ENCODE measurements at regions not wholly inside any gene's neighbourhood (a gene's known extent, or its start where the extent isn't known, plus 50 kb on each side); places are given as distances from the start of the nearest gene placed in this dataset.

DNA sequence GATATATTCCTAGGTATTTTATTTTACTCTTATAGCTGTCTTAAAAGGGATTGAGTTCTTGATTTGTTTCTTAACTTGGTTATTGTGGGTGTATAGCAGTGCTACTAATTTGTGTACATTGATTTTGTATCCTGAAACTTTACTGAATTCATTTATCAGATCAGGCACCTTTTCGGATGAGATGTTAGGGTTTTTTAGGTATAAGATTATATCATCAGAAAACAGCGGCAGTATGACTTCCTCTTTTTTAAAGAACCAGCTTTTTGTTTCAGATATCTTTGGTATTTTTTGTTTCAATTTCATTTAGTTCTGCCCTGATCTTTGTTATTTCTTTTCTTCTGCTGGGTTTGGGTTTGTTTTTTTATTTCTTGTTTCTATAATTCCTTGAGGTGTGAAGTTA lies 382.4 kb upstream of the ADGRB3 start:
- H4K20me1 ChIP-seq (ENCODE audit: insufficient read depth, low read depth, low read length): no peaks in the 10 kb centered on the region

DNA sequence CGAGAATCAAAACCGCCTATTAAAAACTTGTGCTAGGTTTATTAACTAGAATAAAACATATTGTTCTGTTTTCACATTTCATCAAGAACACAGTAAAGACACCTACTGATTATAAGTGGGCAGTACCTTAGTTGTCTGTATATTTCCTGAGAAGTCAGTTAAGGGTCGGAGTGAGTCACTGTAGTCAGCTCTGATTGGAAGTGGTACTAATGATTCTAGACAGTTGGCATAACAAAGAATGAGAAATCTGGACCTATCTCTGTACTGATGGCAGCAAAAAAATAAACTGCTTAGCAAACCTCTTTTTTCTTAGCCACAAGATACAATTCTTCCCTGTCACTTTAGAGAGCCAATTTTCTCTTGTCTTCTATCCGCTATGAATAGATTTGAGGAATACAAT lies 387.3 kb upstream of the ADGRB3 start:
- Histone ChIP-seq H3K27me3 (ENCODE audit: low read length) (no peaks in the 10 kb centered on the region), H3K9ac (ENCODE audit: low read length) (no peak overlapping the region), H2AFZ (ENCODE audit: low read length) (no peak overlapping the region), H3K36me3 (ENCODE audit: insufficient read depth, low read length) (no peaks in the 10 kb centered on the region), H3K4me2 (ENCODE audit: low read depth, low read length, poor library complexity, severe bottlenecking) (no peak overlapping the region), H3K27ac (ENCODE audit: low read length) (no peak overlapping the region), H3K9me3 (ENCODE audit: low read length) (no peaks in the 10 kb centered on the region), H3K9me2 (replicated peaks; ENCODE audit: insufficient read depth, low read length) (no peaks in the 10 kb centered on the region), H3K4me1 (ENCODE audit: low read length) (peaks cover 8% of the 10 kb centered on the region; the same call in 1 of the 2 replicates), H4K20me1 (ENCODE audit: insufficient read depth, low read depth, low read length) (no peaks in the 10 kb centered on the region), H3K4me3 (ENCODE audit: low read length) (no peak overlapping the region), H3K79me2 (ENCODE audit: low read length) (no peaks in the 10 kb centered on the region)
- DNase-seq: no peak

More for the DNA sequence above, 382.4 kb upstream of the ADGRB3 start:
- no peak overlapping the region for H3K27ac ChIP-seq (ENCODE audit: low read length)
- no peaks in the 10 kb centered on the region for H3K27me3 ChIP-seq (ENCODE audit: low read length)
- peak overlapping the region; percentile 24 for H3K4me2 ChIP-seq (ENCODE audit: low read depth, low read length, poor library complexity, severe bottlenecking)
- DNase-seq: no peak
- H3K79me2 ChIP-seq (ENCODE audit: low read length): no peaks in the 10 kb centered on the region
- H3K9me3 ChIP-seq (ENCODE audit: low read length): no peaks in the 10 kb centered on the region
- no peak overlapping the region for H3K4me3 ChIP-seq (ENCODE audit: low read length)
- 0 out of 2 replicates have a peak overlapping the region, but pooled peaks have one; percentile 21 for H2AFZ ChIP-seq (ENCODE audit: low read length)
- H3K4me1 ChIP-seq (ENCODE audit: low read length): peaks cover 8% of the 10 kb centered on the region
- no peak overlapping the region for H3K9ac ChIP-seq (ENCODE audit: low read length)
- H3K9me2 ChIP-seq (replicated peaks; ENCODE audit: insufficient read depth, low read length): no peaks in the 10 kb centered on the region
- no peaks in the 10 kb centered on the region for H3K36me3 ChIP-seq (ENCODE audit: insufficient read depth, low read length)

DNA sequence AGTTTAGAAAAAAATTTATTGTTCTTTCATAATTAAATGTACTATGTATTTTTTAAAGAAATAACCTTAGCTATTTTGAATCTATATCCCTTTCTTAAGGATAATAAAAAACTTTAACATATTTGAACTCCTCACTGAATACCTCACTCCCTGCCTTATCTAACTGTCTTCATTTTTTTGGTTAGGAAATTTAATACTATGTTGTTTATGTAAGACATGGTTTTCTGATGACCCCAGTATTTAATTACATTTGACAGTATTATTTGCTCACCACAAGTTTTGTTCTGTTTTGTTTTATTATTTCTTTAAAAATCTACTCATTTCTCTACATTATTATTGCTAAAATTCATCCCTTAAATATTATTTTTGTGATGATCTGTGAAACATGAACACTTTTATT lies 394.4 kb upstream of the ADGRB3 start:
- no peak overlapping the region for H3K4me2 ChIP-seq (ENCODE audit: low read depth, low read length, poor library complexity, severe bottlenecking)
- no peak overlapping the region for H3K9ac ChIP-seq (ENCODE audit: low read length)
- no peak overlapping the region for H3K4me3 ChIP-seq (ENCODE audit: low read length)
- H3K27me3 ChIP-seq (ENCODE audit: low read length): no peaks in the 10 kb centered on the region
- no peaks in the 10 kb centered on the region for H3K9me2 ChIP-seq (replicated peaks; ENCODE audit: insufficient read depth, low read length)
- no peak for DNase-seq
- H2AFZ ChIP-seq (ENCODE audit: low read length): no peak overlapping the region
- no peaks in the 10 kb centered on the region for H4K20me1 ChIP-seq (ENCODE audit: insufficient read depth, low read depth, low read length)
- no peak overlapping the region for H3K27ac ChIP-seq (ENCODE audit: low read length)
- peaks cover 29% of the 10 kb centered on the region for H3K4me1 ChIP-seq (ENCODE audit: low read length)
- no peaks in the 10 kb centered on the region for H3K79me2 ChIP-seq (ENCODE audit: low read length)
- no peaks in the 10 kb centered on the region for H3K9me3 ChIP-seq (ENCODE audit: low read length)
- no peaks in the 10 kb centered on the region for H3K36me3 ChIP-seq (ENCODE audit: insufficient read depth, low read length)

DNA sequence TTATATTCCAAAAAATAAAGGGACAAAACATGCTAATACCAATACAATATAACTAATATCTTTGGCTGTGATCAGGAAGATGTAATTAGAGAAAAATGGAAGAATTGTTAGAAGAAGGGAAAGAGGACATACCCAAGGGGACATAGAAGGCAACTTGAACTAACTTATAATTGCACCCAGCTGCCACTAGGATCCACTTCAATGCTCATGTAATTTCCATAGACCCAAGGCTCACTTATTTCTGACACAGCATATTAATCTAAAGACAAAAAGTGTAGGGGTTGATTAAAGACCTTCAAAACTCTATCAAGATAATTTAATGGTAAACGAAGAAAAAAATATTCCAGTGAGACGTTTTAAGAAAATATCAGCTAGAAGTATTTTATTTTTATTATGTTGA lies 396.0 kb upstream of the ADGRB3 start:
- no peaks in the 10 kb centered on the region for H3K9me2 ChIP-seq (replicated peaks; ENCODE audit: insufficient read depth, low read length)
- no peaks in the 10 kb centered on the region for H3K79me2 ChIP-seq (ENCODE audit: low read length)
- H3K27me3 ChIP-seq (ENCODE audit: low read length): no peaks in the 10 kb centered on the region
- no peaks in the 10 kb centered on the region for H3K9me3 ChIP-seq (ENCODE audit: low read length)
- peak overlapping the region; percentile 16; the same call in 1 of the 2 replicates for H3K4me3 ChIP-seq (ENCODE audit: low read length)
- peak; percentile 62 for DNase-seq
- peak overlapping the region; percentile 58 for H3K27ac ChIP-seq (ENCODE audit: low read length)
- H3K9ac ChIP-seq (ENCODE audit: low read length): no peak overlapping the region
- no peaks in the 10 kb centered on the region for H3K36me3 ChIP-seq (ENCODE audit: insufficient read depth, low read length)
- H3K4me1 ChIP-seq (ENCODE audit: low read length): peaks cover 29% of the 10 kb centered on the region
- peak overlapping the region; percentile 54 for H3K4me2 ChIP-seq (ENCODE audit: low read depth, low read length, poor library complexity, severe bottlenecking)
- H2AFZ ChIP-seq (ENCODE audit: low read length): no peak overlapping the region
- no peaks in the 10 kb centered on the region for H4K20me1 ChIP-seq (ENCODE audit: insufficient read depth, low read depth, low read length)

DNA sequence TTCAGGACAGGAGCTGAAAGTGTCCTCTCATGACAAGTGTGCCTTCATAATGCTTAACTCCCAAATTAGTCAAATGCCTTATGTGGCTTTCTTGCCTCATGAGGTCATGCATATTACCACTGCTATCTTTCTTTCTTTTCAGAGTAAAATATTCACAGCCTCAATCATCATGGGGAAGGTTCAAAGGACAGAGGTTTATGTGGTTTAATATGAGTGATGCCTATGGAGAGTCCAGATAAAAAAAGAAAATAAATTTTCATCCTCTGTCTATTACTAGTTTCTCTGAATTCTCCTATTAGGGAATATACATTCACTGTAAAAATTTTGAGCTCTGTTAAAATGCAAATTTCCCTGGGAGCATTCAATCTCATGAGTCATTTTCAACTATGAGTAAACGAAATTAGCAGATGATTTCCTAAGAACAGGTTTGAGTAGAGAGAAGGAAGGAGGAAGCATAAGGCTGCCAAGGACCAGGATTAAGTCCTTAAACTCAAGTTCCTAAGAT lies 396.9 kb upstream of the ADGRB3 start:
- Histone ChIP-seq H3K79me2 (ENCODE audit: low read length) (no peaks in the 10 kb centered on the region), H3K27ac (ENCODE audit: low read length) (peak overlapping the region; percentile 58), H3K36me3 (ENCODE audit: insufficient read depth, low read length) (no peaks in the 10 kb centered on the region), H3K4me3 (ENCODE audit: low read length) (peak overlapping the region; percentile 16; the same call in 1 of the 2 replicates), H4K20me1 (ENCODE audit: insufficient read depth, low read depth, low read length) (no peaks in the 10 kb centered on the region), H3K9me3 (ENCODE audit: low read length) (no peaks in the 10 kb centered on the region), H3K9me2 (replicated peaks; ENCODE audit: insufficient read depth, low read length) (no peaks in the 10 kb centered on the region), H3K9ac (ENCODE audit: low read length) (no peak overlapping the region), H3K27me3 (ENCODE audit: low read length) (no peaks in the 10 kb centered on the region), H3K4me2 (ENCODE audit: low read depth, low read length, poor library complexity, severe bottlenecking) (peak overlapping the region; percentile 54), H3K4me1 (ENCODE audit: low read length) (peaks cover 29% of the 10 kb centered on the region), H2AFZ (ENCODE audit: low read length) (peak overlapping the region; percentile 52; the same call in 1 of the 2 replicates)
- peak; percentile 41 for DNase-seq

DNA sequence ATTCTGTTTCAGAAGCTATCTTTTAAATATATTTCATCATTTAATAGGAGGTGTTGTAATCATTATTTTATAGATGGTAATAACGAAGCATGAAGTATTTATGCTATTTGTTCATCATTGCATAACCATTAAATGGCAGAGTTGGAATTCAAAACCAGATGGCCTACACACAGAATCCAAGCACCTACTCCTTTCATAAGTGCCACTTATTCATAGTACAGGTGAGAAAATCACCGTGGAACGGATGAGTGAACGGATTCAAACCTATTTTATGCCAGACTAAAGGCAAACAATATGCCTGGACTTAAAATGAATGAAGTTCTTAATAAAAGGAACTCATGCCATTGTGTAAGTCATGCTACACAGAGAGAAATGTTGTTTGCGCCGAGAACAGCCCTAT lies 397.9 kb upstream of the ADGRB3 start:
- Histone ChIP-seq H3K4me1 (ENCODE audit: low read length) (peaks cover 29% of the 10 kb centered on the region), H3K9me3 (ENCODE audit: low read length) (no peaks in the 10 kb centered on the region), H3K36me3 (ENCODE audit: insufficient read depth, low read length) (no peaks in the 10 kb centered on the region), H2AFZ (ENCODE audit: low read length) (0 out of 2 replicates have a peak overlapping the region, but pooled peaks have one; percentile 25), H3K27me3 (ENCODE audit: low read length) (no peaks in the 10 kb centered on the region), H3K27ac (ENCODE audit: low read length) (no peak overlapping the region), H3K4me3 (ENCODE audit: low read length) (no peak overlapping the region), H3K4me2 (ENCODE audit: low read depth, low read length, poor library complexity, severe bottlenecking) (no peak overlapping the region), H4K20me1 (ENCODE audit: insufficient read depth, low read depth, low read length) (no peaks in the 10 kb centered on the region), H3K9me2 (replicated peaks; ENCODE audit: insufficient read depth, low read length) (no peaks in the 10 kb centered on the region), H3K9ac (ENCODE audit: low read length) (no peak overlapping the region), H3K79me2 (ENCODE audit: low read length) (no peaks in the 10 kb centered on the region)
- no peak for DNase-seq

DNA sequence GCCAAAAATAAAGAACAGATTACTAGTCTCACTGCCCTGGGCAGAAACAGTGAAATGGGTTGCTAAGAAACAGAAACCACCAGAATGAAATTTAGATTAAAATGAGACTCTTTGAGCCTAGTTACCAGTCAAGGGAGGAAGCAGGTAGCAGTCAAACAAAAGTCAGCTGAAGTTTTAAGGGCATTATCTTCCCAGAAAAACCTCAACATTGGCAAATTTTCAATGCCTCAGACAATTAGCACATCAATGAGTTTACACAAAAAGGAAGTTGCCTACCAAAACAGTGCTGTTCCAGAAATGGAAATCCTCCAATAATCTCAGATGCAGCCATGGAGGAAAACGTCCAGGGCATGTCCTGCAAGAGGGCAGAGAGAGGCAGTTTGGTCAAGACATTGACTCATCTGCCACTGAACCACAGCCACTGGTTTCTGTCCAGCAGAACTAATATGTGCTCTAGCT lies 399.7 kb upstream of the ADGRB3 start:
- Histone ChIP-seq H3K79me2 (ENCODE audit: low read length) (no peaks in the 10 kb centered on the region), H3K4me3 (ENCODE audit: low read length) (no peak overlapping the region), H3K36me3 (ENCODE audit: insufficient read depth, low read length) (no peaks in the 10 kb centered on the region), H3K9me3 (ENCODE audit: low read length) (no peaks in the 10 kb centered on the region), H3K4me2 (ENCODE audit: low read depth, low read length, poor library complexity, severe bottlenecking) (no peak overlapping the region), H3K27me3 (ENCODE audit: low read length) (no peaks in the 10 kb centered on the region), H2AFZ (ENCODE audit: low read length) (0 out of 2 replicates have a peak overlapping the region, but pooled peaks have one; percentile 34), H4K20me1 (ENCODE audit: insufficient read depth, low read depth, low read length) (no peaks in the 10 kb centered on the region), H3K9me2 (replicated peaks; ENCODE audit: insufficient read depth, low read length) (no peaks in the 10 kb centered on the region), H3K27ac (ENCODE audit: low read length) (no peak overlapping the region), H3K4me1 (ENCODE audit: low read length) (peaks cover 29% of the 10 kb centered on the region), H3K9ac (ENCODE audit: low read length) (no peak overlapping the region)
- no peak for DNase-seq

DNA sequence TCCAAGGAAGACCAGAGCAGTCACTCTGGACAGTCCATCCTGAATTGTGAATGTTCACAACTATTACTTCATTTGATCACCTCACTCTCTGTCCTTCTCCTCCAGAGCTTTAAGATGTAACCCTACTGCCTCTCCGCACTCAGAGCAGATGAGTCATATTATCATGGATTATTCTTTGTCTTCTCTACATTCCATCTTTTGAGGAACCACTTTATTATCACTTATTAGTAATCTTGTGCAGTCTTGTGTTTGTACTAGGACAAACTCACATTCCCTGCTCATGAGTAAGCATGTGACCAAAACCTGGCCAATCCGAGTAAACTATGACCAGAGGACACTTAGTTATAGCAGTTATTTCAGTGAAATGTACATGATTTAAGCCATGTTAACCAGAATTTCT lies 401.5 kb upstream of the ADGRB3 start:
- H3K9me2 ChIP-seq (replicated peaks; ENCODE audit: insufficient read depth, low read length): no peaks in the 10 kb centered on the region
- no peaks in the 10 kb centered on the region for H4K20me1 ChIP-seq (ENCODE audit: insufficient read depth, low read depth, low read length)
- no peak for DNase-seq
- no peak overlapping the region for H3K4me3 ChIP-seq (ENCODE audit: low read length)
- H3K9ac ChIP-seq (ENCODE audit: low read length): no peak overlapping the region
- no peaks in the 10 kb centered on the region for H3K9me3 ChIP-seq (ENCODE audit: low read length)
- no peaks in the 10 kb centered on the region for H3K36me3 ChIP-seq (ENCODE audit: insufficient read depth, low read length)
- no peaks in the 10 kb centered on the region for H3K27me3 ChIP-seq (ENCODE audit: low read length)
- H3K27ac ChIP-seq (ENCODE audit: low read length): no peak overlapping the region
- no peaks in the 10 kb centered on the region for H3K79me2 ChIP-seq (ENCODE audit: low read length)
- no peak overlapping the region for H2AFZ ChIP-seq (ENCODE audit: low read length)
- no peak overlapping the region for H3K4me2 ChIP-seq (ENCODE audit: low read depth, low read length, poor library complexity, severe bottlenecking)
- peaks cover 14% of the 10 kb centered on the region for H3K4me1 ChIP-seq (ENCODE audit: low read length)

Data from Karpas-422 (cell line).